GM12892 (cell line): ENCODE measurements at regions not wholly inside any gene's neighbourhood (a gene's known extent, or its start where the extent isn't known, plus 50 kb on each side); places are given as distances from the start of the nearest gene placed in this dataset.

Source experiments
- DNase-seq: peaks from one replicate; pipeline ENCODE4 v3.0.0; 2011; ENCODE audit not compliant: insufficient read length
- FAIRE-seq: peaks from 2 replicates; lab custom pipeline; 2011; peaks lifted over from hg19 to GRCh38; lab: Jason Lieb, UNC
- POLR2A ChIP-seq: IDR thresholded peaks from 2 replicates; pipeline ENCODE4 v1.6.1; 2011; ENCODE audit warnings: low read depth, low read length, control low read depth
- POLR2AphosphoS5 ChIP-seq: IDR thresholded peaks from 2 replicates; pipeline ENCODE4 v1.6.1; 2011; ENCODE audit warnings: low read depth, low read length, control low read depth
- TAF1 ChIP-seq: IDR thresholded peaks from 2 replicates; pipeline ENCODE4 v1.6.1; 2011; ENCODE audit warnings: low read depth, mild to moderate bottlenecking, control low read depth, low read length, borderline replicate concordance

- TF ChIP-seq POLR2A (no peak), TAF1 (no peak), POLR2AphosphoS5 (no peak)
- no peak for FAIRE-seq
- DNase-seq: no peak
Observed at GRCh38 chr2:236761358-236761757, 191.7 kb downstream of the ACKR3 start.

GRCh38 chr2:236762628-236763027 is 193.0 kb downstream of the ACKR3 start:
- TF ChIP-seq POLR2AphosphoS5 (no peak), TAF1 (no peak), POLR2A (no peak)
- FAIRE-seq (no peak), DNase-seq (no peak)

GRCh38 chr2:236763857-236764256 is 194.2 kb downstream of the ACKR3 start:
- TF ChIP-seq POLR2A (no peak), TAF1 (no peak), POLR2AphosphoS5 (no peak)
- FAIRE-seq: no peak
- DNase-seq: no peak

GRCh38 chr2:236764716-236765115 is 195.1 kb downstream of the ACKR3 start:
- no peak for TF ChIP-seq TAF1
- TF ChIP-seq POLR2A: no peak
- TF ChIP-seq POLR2AphosphoS5: no peak
- FAIRE-seq (no peak), DNase-seq (no peak)

GRCh38 chr2:236765478-236765877 is 195.9 kb downstream of the ACKR3 start:
- no peak for FAIRE-seq
- DNase-seq: no peak
- TF ChIP-seq POLR2A (no peak), POLR2AphosphoS5 (no peak), TAF1 (no peak)

GRCh38 chr2:236766850-236767249 is 197.2 kb downstream of the ACKR3 start:
- no peak for TF ChIP-seq TAF1
- no peak for TF ChIP-seq POLR2AphosphoS5
- no peak for TF ChIP-seq POLR2A
- no peak for FAIRE-seq
- DNase-seq: no peak

- FAIRE-seq (no peak), DNase-seq (no peak)
- TF ChIP-seq POLR2A: no peak
- TF ChIP-seq TAF1: no peak
- no peak for TF ChIP-seq POLR2AphosphoS5
Observed at GRCh38 chr2:236767941-236768340, 198.3 kb downstream of the ACKR3 start.

- no peak for FAIRE-seq
- DNase-seq: no peak
- TF ChIP-seq POLR2AphosphoS5: no peak
- no peak for TF ChIP-seq TAF1
- no peak for TF ChIP-seq POLR2A
Observed at GRCh38 chr2:236768393-236769140, 198.9 kb downstream of the ACKR3 start.

GRCh38 chr2:236769981-236770671 is 200.5 kb downstream of the ACKR3 start:
- FAIRE-seq: no peak
- TF ChIP-seq TAF1: no peak
- no peak for TF ChIP-seq POLR2AphosphoS5
- no peak for DNase-seq

GRCh38 chr2:236772220-236772837 is 202.7 kb downstream of the ACKR3 start:
- DNase-seq (no peak), FAIRE-seq (no peak)

GRCh38 chr2:236773206-236773605 is 203.6 kb downstream of the ACKR3 start:
- no peak for FAIRE-seq
- DNase-seq: no peak
- TF ChIP-seq POLR2AphosphoS5 (no peak), TAF1 (no peak), POLR2A (no peak)

More at GRCh38 chr2:236772220-236772837, 202.7 kb downstream of the ACKR3 start:
- TF ChIP-seq TAF1 (no peak), POLR2AphosphoS5 (no peak), POLR2A (no peak)
